Hematopoietic multipotent progenitor cell treated with erythropoietin and hydrocortisone succinate and interleukin-3 and kit ligand, for 4 days (in vitro differentiated cells): ENCODE measurements at regions not wholly inside any gene's neighbourhood (a gene's known extent, or its start where the extent isn't known, plus 50 kb on each side); places are given as distances from the start of the nearest gene placed in this dataset.
"Not testable (repeated sequence)": the region's sequence is repeated elsewhere in the genome, so short reads cannot be mapped to it uniquely, and the experiment has no call there.

Source experiments
- DNase-seq: peaks from one replicate; pipeline ENCODE4 v3.0.0-alpha.2; 2015

DNA sequence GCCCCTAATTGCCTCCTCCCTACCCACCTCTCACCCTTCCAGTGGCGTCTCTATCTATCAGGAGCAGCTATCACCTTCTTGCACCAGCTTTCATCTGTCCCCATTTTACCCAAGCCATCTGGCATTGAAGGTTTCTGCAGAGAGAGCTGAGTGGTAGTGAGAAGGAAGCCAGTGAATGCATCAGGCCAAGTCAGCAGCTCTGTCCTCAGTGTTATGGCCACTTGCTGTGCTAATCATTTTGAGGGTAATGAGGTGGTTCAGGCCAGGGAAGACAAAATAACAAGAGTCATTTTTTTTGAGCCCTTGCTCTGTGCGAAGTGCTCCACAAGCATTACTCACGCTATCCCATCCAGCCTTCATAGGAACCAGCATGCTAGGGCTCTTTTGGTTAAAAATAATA, 164.7 kb downstream of the SUDS3 start:
- no peak for DNase-seq

DNA sequence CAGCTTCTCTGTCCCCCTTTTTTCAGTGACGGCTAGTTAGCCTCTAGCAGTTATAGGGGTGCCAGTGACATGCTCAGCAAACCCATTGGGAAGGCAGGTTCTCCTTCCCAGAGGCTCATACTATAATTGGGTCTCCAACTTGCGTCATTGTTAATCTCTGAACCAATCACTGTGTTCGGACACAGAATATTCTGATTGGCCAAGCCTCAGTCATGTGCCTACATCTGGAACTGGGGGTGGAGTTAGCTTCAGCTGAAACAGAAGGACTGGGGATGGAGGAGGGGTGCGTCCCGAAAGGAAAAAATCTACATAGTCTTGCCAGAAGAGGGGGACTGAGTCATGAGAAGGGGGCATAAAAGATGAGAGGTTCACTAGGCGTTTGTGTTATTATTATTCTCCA, 165.6 kb downstream of the SUDS3 start:
- no peak for DNase-seq

DNA sequence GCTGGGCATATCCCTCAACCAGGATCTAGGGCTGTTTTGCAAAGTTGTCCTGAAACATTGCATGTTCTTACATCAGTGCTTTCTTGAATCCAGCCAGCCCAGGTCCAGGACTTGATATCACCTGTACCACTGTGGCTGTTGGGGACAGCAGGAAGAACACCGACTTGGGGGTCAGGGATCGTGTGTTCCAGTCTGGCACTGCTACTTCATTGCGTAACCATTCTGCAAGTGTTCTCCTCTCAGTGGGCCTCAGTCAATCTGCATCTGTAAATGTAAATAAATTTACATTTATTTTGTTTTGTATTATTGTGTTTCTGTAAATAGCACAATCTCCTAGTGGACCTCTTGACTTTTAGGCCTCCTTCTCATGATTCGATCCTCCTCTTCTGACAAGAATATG, 167.3 kb downstream of the SUDS3 start:
- DNase-seq: no peak

DNA sequence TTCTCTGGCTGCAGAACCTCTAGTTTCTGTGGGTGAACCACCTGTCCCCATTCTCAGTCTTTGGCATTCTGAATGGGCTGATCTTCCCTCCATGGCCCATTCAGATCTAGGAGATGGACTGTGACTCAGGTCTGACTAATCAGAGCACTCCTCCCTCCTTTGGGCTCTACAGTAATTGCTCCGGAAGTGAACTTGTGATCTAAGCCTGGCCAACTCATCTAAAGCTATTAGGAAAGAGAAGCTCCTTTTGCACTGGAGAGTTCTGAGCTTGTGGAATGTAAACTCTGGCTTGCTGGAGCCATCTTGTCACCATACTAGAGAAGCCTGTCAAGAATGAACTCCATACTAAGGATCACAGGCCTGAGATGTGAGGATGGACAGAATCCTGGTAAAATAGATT, 168.2 kb downstream of the SUDS3 start:
- no peak for DNase-seq

DNA sequence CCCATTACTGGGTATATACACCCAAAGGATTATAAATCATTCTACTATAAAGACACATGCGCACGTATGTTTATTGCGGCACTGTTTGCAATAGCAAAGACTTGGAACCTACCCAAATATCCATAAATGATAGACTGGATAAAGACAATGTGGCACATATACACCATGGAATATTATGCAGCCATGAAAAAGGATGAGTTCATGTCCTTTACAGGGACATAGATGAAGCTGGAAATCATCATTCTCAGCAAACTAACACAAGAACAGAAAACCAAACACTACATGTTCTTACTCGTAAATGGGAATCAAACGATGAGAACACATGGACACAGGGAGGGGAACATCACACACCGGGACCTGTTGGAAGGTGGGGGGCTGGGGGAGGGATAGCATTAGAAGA, 171.3 kb downstream of the SUDS3 start:
- DNase-seq: not testable (repeated sequence)

DNA sequence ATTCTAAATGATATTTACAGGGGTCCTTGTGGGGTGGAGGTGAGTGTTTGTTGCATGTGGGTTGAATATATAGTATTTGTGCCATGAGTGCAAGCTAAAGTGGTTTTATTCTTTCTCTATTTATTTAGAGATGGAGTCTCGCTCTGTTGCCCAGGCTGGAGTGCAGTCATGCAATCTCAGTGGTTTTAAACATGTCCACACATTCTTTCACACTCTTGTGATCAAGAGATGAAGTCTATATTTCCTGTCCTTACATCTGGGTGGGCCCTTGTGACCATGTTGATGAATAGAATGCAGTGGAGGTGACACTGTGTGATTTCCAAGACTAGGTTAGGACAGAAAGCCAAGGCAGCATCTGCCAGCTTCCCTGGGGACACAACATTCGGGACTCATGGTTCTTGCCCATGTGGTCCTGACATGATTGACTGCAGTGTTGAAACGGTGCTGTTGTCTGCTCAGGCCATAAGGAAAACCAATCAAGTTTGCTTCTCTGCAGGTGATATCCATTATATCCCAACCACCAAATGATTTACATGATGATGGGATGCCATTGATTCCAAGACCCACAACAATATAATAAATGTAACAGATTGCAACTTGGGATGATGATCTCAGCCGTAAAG, 172.6 kb downstream of the SUDS3 start:
- DNase-seq: no peak

DNA sequence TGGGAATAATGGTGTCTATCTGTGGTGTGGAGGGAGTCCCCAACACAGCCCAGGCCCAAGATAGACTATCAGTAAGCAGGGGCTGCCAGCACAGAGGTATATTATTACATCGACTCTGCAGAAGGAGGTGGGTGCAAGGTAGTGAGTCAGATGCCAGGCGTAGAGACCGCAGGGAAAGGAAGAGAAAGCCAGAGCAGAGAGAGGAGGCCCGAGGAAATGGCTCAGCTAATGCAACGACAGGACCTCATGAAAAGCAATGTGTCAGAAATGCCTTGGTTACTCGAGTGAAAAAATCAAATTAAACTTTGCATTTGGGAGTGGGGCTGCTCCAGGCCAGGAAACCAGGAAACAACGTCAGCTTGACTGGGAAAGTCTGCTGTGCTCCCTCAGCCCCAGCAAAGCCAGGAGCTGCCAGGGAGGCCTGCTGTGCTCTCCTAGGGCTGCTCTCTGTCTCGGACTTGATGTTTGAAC, 173.2 kb downstream of the SUDS3 start:
- DNase-seq: no peak

DNA sequence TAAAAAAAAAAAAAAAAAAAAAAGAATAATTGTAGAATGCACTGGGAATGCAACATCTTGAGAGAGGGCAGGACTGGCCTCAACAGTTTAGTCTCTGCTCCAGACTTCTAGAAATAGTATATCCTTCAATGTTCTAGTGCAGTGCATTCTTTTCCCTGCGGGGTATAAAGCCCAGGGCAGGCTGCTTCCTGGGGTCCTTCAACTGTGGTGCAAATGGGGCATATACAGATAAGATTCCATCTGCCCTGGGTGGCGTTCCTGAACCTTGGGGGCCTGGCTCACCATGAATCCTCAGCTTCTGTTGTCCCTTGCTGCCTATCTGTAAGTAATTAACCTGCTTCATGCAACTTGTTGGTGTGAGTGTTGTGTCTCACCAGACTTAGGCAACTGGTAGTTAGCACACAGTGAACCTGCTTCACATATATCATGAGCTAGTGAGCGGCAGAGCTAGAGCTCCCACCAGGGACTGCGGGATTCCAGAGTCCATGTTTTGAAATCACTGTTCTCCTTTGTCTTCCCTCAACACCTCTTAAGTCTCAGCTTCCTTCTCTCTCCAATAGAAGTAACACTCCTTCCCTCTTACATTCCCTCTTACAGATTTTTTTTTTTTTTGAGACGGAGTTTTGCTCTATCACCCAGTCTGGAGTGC, 177.6 kb downstream of the SUDS3 start:
- DNase-seq: no peak

DNA sequence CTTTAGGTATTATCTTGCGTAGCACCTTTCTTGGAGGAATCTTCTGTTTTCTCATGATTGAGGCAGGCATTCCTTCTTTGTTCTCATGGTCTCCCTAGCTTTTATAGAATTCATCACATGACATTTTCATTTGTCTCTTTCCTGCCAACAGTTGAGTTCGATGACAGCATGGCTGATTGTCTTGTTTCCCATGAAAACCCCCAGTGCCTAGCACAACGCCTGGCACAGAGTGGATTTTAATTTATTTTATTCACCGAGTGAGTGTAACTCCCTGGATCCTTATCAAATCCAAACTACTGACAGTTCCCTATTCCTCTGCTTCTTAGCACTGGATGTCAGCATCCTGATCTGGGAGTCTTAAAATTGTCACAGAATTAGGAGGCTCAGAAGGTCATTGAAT, 182.6 kb downstream of the SUDS3 start:
- no peak for DNase-seq

DNA sequence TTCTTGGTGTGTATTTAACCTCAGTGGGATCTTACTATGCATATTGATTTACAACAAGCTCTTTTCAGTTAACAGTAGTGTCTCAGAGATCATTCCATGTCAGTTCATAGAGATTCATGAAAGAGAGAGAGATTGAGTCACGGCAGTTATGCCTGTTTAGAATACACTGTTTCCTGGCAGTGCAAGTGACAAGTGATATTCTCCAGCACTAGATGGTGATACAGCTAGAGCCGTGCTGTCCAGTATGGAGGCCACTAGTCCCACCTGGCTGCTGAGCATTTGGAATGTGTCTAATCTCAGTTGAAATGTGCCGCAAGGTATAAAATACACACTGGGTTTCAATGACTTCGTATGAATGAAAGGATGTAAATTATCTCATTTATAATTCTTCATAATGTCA, 184.4 kb downstream of the SUDS3 start:
- DNase-seq: no peak

DNA sequence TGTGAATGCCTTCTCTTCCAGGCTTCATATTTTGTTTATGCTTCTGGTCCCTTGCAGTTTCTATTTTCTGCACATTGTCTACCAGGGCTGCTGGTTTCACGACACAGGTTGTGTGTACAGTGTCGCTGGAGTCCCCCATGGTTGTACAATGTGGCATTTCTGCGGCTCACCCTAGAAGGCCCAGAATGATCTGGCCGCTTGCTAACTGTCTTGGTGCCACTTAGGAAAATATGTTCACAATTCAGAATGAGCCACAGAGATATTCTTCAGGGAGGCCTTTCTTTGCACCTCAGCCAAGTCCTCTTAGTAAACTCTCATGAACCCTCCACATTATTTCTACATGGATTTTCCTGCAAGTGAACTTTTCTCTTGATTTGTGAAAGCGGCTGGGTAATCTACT, 195.4 kb downstream of the SUDS3 start:
- no peak for DNase-seq

DNA sequence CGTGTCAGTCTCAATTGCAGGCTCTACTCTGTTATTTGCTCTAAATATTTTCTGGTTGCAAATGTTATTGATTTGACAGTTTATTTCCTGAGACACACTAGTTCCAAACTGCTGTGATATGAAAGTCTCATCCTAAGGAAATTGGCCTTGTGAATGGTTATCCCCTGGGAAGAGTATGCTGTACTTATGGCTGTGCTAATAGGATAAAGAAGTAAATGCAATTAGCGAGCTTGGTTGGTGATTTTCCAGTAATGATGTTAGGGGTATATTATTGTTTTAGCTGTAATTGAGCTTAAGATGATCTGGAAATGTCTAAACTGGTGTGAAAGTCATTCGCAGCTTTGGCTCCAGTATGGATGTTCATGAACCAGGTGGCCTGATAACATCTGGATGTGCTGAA, 197.9 kb downstream of the SUDS3 start:
- DNase-seq: no peak

DNA sequence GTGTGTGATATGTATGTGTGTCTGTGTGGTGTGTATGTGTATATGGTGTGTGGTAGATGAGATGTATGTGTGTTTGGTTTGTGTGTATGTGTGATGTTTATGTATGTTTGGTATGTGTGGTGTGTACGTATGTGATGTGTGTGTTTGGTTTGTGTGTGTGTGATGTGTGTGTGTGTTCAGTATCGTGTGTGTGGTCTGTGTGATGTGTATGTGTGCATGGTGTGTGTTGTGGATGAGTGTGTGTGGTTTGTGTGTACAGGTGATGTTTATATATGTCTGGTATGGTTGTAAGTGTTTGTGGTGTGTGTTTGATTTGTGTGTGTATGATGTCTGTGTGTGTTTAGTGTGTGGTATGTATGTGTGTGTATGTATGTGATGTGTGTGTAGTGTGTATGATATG, 199.4 kb downstream of the SUDS3 start:
- DNase-seq: no peak

DNA sequence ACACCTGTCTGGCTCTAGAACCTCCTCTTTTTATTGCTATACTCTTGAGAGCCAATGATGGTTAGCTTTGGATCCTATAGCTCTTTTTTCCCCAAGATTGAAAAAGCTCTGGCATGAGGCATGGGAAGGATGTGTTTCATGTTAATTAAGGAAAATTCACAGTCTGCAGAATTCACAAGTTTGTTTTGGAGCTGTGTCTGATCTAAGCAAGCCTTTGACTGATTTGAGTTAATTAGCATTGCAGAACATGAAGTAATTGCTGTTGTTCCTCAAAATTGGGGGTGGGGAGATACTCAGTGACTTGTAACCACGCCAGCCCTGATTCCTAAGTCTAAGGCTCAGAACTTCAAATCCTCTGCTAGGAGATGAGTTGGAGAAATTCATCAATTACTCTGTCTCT, 205.0 kb downstream of the SUDS3 start:
- no peak for DNase-seq

DNA sequence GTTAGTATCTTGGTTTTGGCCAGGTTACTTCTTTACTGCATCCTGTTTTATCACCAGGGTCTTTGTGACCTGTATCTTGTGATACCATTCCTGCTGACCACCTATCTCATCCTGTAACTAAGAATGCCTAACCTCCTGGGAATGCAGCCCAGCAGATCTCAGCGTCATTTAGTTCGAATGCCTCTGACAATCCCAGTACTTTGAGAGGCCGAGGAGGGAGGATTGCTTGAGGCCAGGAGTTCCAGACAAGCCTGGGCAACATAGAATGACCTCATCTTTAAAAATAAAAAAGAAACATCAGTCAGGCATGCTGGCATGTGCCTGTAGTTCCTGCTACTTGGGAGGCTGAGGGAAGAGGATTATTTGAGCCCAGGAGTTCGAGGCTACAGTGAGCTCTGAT, 206.5 kb downstream of the SUDS3 start:
- DNase-seq: no peak

DNA sequence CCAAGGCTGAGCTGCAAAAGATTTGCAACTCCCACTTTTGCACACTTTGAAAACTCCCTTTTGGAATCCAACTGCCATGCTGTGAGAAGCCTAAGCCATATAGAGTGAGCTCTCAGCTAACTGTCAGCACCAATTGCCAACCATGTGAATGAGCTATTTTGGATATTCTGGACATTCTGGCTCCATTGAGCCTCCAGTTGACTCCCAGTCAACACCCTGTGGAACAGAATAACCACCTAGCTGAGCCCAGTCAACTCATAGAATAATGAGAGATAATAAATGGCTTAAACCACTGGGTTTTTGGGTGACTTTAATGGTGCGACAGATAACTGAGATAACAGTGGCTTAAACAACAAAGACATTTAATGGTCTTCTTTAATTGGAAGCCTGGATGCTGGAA, 210.1 kb downstream of the SUDS3 start:
- no peak for DNase-seq

DNA sequence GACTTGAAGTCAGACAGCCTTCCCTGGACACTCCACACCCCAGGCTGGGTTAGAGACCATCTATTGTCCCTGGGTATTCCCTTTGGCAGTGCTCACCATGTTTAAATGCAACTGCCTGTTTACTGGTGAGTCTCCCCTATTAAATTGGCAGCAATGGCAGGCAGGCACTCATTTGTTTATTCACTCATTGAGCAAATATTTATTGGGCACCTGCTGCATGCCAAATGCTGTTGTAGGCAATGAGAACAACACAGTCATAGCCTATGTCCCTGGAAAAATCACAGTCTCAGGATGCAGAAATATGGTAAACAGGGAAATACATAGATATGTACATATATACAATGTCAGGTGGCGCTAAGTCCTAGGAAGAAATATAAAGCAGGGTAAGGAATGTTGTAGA, 212.8 kb downstream of the SUDS3 start:
- DNase-seq: no peak

DNA sequence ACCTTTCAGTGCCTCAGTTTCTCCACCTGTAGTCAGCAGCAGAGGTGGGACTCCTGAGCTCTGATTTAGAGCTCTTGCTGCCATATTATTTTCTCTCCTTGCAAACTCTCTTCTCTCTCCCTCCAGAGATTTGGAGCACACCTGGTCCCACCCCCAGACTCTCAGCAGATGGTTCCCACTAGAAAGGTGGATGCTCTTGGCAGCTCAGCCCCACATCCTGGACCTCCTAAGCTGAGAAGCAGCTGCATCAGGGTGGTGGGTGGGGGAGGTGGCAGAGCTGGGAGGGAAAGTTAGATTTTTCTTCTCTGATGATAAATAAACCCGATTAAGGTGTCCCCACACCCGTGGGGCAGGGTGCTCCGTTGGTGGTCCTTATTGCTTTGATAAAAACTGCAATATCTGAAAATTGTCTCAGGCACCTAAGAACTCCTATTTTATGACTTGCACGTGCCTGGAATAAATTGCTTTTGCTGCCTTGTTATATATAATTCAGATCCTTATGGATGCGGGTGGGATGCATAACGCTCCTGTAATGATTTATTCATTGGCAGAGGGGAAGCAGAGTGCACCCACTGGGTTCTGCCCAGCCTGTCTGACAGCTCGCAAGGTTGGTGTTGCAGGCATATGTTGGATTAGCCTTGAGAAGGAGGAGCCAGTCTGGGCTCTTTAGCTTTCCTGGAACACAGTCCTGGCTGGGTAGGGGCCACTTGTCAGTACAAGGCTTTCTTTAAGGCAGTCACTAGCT, 214.2 kb downstream of the SUDS3 start:
- DNase-seq: no peak

DNA sequence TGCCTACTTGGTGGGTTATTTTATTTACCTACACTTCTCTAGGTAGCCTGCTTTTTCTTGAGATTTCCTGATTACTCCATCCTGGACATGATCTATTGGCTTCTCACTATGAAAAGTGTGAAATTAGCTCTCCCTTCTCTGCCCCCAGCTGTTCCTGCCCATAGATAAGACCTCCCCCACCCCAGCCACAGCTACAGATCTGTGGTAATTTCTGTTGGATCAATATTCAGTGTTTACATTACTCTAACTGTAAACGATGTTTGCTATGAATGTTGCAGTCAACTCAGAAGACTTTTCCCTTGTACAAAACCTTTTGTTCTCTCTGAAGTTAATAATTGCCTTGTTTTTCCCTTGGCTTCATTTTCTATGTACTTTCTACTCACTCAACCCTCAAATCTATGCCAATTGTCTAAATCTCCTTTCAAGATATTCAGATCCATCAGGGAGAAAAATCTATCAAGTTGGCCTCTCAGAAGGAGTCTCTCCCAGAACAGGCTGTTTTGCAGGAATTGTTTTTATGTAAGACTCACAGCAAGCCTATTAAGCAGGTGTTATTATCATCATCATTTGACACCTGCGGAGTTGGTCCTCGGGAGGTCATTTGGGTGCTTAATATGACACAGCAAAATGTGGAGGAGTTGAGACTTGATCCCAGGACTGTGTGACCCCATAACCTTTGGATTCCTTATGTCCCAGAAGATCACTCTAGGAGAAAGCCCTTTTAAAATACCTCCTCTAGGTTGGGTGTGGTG, 227.4 kb downstream of the SUDS3 start:
- no peak for DNase-seq

DNA sequence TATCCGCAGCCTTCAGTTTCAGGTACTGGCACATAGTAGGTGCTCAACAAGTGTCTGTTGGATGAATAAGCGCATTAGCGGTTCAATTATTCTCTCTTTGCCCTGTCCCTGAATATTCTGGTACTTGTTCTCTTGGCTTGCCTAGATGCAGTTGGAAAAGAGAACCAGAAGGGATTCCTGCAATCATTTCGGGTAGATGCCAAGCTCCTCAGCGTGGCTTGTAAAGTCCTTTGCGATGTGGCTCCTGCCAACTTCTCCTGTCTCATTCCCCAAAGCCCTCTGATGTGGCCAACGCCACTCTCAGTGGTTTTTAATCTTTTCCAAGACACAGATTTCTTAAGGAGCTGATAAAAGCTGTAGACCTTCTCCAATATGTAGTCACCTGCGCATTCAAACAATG, 230.3 kb downstream of the SUDS3 start:
- no peak for DNase-seq

DNA sequence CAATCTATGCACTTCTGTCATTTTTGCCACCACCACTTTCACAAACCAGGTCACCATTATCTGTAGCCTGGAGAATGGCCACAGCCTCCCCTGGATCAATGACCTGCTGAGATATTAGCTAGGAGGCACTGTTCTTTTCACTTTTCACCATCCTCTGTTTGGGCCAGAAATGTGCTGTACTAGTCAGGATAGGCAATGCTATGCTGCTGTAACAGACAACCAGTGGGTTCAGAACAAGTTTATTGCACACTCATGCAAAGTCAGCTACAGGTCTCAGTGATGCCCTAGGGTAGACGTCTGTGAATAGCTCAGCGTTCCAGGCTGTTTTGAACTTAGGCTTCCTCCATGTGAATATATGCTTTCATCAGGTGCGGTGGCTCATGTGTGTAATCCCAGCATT, 231.5 kb downstream of the SUDS3 start:
- DNase-seq: no peak

DNA sequence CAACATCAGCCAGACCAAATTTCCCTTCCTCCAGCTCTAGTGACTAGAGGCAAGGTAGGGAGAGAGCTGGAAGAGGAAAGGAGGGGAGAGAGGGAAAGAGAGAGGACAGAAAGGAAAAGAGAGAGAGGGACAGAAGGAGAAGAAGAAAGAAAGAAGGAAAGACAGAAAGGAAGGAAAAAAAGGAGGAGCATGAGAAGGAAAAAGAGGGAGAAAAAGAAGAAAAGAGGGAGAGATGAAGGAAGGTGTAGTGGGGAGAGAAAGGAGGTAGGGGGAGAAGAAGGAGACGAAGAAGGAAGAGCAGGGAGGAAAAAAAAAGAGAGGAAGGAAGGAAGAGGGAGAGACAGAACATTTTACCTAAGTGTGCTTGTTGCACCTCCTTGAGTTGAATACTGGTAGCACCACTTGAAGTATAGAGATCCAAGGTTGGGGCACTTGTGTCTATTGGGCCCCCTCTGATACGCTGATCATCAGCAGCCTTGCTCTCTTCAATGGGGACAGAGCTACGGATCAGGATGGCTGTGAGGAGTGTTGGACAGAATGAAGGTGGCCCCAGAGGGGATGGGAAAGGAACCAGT, 232.5 kb downstream of the SUDS3 start:
- no peak for DNase-seq

DNA sequence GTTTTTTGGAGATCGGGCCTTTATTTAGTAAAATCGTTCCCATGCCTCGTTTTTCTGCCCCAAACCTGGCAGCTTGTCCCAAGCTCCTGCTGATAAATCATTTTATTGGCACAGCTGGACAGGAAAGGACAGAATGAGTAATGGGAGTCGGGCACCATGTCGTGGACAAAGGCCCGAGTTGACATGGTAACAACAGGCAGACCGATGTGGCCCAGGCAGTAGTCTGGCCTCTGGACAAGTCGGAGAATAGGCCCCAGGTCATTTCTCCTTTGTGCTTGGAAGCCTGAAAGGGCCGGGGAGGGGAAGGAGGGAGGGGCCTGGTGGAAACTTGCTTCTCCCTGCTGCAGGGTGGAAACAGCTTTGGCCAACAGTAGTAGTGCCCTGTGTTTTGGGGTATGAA, 234.9 kb downstream of the SUDS3 start:
- no peak for DNase-seq
